Fibroblast of lung (primary cell): ENCODE measurements at regions not wholly inside any gene's neighbourhood (a gene's known extent, or its start where the extent isn't known, plus 50 kb on each side); places are given as distances from the start of the nearest gene placed in this dataset.

Experiments
- DNase-seq, 2 donors: peaks; one replicate each; pipeline versions ENCODE4 v3.0.0 to v3.0.0-alpha.2; 2010; ENCODE audit warnings: low read depth in 2 of 2
- H2AFZ ChIP-seq: 2 replicates; pipeline ENCODE4 v1.5.1; 2012; ENCODE audit warnings: low read length, control low read depth, inconsistent platforms
- H3K27ac ChIP-seq: 2 replicates; pipeline ENCODE4 v1.5.1; 2011; ENCODE audit warnings: low read length, control low read depth; ENCODE audit not compliant: insufficient read depth
- H3K27me3 ChIP-seq: 2 replicates; pipeline ENCODE4 v1.5.1; 2011; ENCODE audit warnings: mild to moderate bottlenecking, low read length; ENCODE audit not compliant: control insufficient read depth, insufficient read depth
- H3K36me3 ChIP-seq: 2 replicates; pipeline ENCODE4 v1.5.1; 2011; ENCODE audit warnings: low read length; ENCODE audit not compliant: control insufficient read depth, insufficient read depth
- H3K4me1 ChIP-seq: 2 replicates; pipeline ENCODE4 v1.5.1; 2011; ENCODE audit warnings: low read length; ENCODE audit not compliant: control insufficient read depth, insufficient read depth; ENCODE audit errors: extremely low read depth
- H3K4me2 ChIP-seq: 2 replicates; pipeline ENCODE4 v1.5.1; 2011; ENCODE audit warnings: low read length, control low read depth; ENCODE audit not compliant: insufficient read depth; ENCODE audit errors: extremely low read depth
- H3K4me3 ChIP-seq, 4 experiments: fragments of 200-600 bp in 1 of 4; sonication (generic) in 1 of 4; replicated peaks in 1 of 4; 2 replicates each; pipeline ENCODE4 v1.5.1; 2011 to 2016; ENCODE audit warnings: low read length in 4 of 4, low read depth in 3 of 4, mild to moderate bottlenecking in 3 of 4, control low read depth in 2 of 4, inconsistent platforms in 1 of 4, mixed read lengths in 1 of 4; ENCODE audit not compliant: insufficient read depth in 1 of 4; ENCODE audit errors: control extremely low read depth in 1 of 4
- H3K79me2 ChIP-seq: 2 replicates; pipeline ENCODE4 v1.5.1; 2012; ENCODE audit warnings: mild to moderate bottlenecking, low read length, inconsistent platforms; ENCODE audit not compliant: control insufficient read depth, insufficient read depth
- H3K9ac ChIP-seq: 2 replicates; pipeline ENCODE4 v1.5.1; 2011; ENCODE audit warnings: mild to moderate bottlenecking, low read length, control low read depth; ENCODE audit not compliant: insufficient read depth
- H3K9me3 ChIP-seq: 2 replicates; pipeline ENCODE4 v1.5.1; 2012; ENCODE audit warnings: low read depth, low read length; ENCODE audit not compliant: control insufficient read depth, insufficient read depth
- H4K20me1 ChIP-seq: 2 replicates; pipeline ENCODE4 v1.5.1; 2011; ENCODE audit warnings: low read length; ENCODE audit not compliant: control insufficient read depth, insufficient read depth; ENCODE audit errors: extremely low read depth
- CTCF ChIP-seq, 2 donors: IDR thresholded peaks in 1 of 2; conservative IDR thresholded peaks in 1 of 2; 1 replicate in 1 of 2; 2 replicates in 1 of 2; pipeline ENCODE4 v1.5.1; 2011 to 2012; ENCODE audit warnings: low read length in 2 of 2, control low read depth in 1 of 2, inconsistent platforms in 1 of 2, low read depth in 1 of 2, mild to moderate bottlenecking in 1 of 2
- EZH2 ChIP-seq: IDR thresholded peaks from 2 replicates; pipeline ENCODE4 v1.5.1; 2012; ENCODE audit warnings: low read length, control low read depth, mild to moderate bottlenecking; ENCODE audit errors: missing control alignments

DNA sequence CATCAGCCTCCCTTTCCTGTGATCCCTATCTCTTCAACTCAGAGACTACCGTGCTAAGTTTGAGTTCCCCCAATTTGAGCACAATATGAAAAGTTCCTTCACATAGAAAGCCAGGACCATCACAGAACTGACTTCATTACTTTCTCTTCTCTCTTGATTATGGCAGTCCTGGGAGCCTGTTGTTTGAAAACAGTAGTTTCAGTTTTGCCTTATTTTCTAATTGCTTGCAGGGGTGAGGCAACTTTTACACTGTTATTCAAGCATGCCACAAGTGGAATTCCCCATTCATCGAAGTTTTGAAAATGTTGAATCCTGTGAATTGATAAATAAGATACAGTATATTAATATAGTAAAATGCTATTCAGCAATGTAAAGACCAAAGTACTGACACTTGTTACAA, 569.7 kb upstream of the MARCKS start:
- no peak overlapping the region for H2AFZ ChIP-seq
- no peaks in the 10 kb centered on the region for H3K36me3 ChIP-seq
- no peak overlapping the region for H3K27ac ChIP-seq
- no peaks in the 10 kb centered on the region for H3K27me3 ChIP-seq
- H3K4me3 ChIP-seq, result no peak overlapping the region
- no peak overlapping the region for H3K4me2 ChIP-seq
- TF ChIP-seq CTCF (conservative IDR thresholded peaks at IDR 0.05 in 1 of 2, IDR thresholded peaks at IDR 0.05 in 1 of 2; ENCODE audit: low read depth in 1 of 2, low read length in 2 of 2) (no peak), EZH2 (no peak)
- H3K9me3 ChIP-seq, result no peaks in the 10 kb centered on the region
- no peaks in the 10 kb centered on the region for H3K79me2 ChIP-seq
- H4K20me1 ChIP-seq, result no peaks in the 10 kb centered on the region
- H3K9ac ChIP-seq, result no peak overlapping the region
- no peaks in the 10 kb centered on the region for H3K4me1 ChIP-seq
- no peak for DNase-seq

- Histone ChIP-seq H3K4me3 (no peak overlapping the region), H3K27me3 (no peaks in the 10 kb centered on the region), H3K36me3 (no peaks in the 10 kb centered on the region), H3K4me1 (no peaks in the 10 kb centered on the region), H3K9ac (no peak overlapping the region), H3K79me2 (no peaks in the 10 kb centered on the region), H3K4me2 (no peak overlapping the region), H3K9me3 (no peaks in the 10 kb centered on the region), H3K27ac (no peak overlapping the region), H4K20me1 (no peaks in the 10 kb centered on the region), H2AFZ (no peak overlapping the region)
- no peak for TF ChIP-seq CTCF (conservative IDR thresholded peaks at IDR 0.05 in 1 of 2, IDR thresholded peaks at IDR 0.05 in 1 of 2; ENCODE audit: low read depth in 1 of 2, low read length in 2 of 2)
- no peak for TF ChIP-seq EZH2
- DNase-seq, result no peak
Observed at GRCh38 chr6:113288409-113288808, 568.7 kb upstream of the MARCKS start.

GRCh38 chr6:113289166-113289565, 568.0 kb upstream of the MARCKS start:
- Histone ChIP-seq H3K9me3 (no peaks in the 10 kb centered on the region), H3K4me1 (no peaks in the 10 kb centered on the region), H2AFZ (no peak overlapping the region), H3K4me2 (no peak overlapping the region), H3K27me3 (no peaks in the 10 kb centered on the region), H3K4me3 (no peak overlapping the region), H3K27ac (no peak overlapping the region), H3K79me2 (no peaks in the 10 kb centered on the region), H3K36me3 (no peaks in the 10 kb centered on the region), H4K20me1 (no peaks in the 10 kb centered on the region), H3K9ac (no peak overlapping the region)
- no peak for TF ChIP-seq CTCF (conservative IDR thresholded peaks at IDR 0.05 in 1 of 2, IDR thresholded peaks at IDR 0.05 in 1 of 2; ENCODE audit: low read depth in 1 of 2, low read length in 2 of 2)
- TF ChIP-seq EZH2, result no peak
- DNase-seq, result no peak
